Panc1 (cell line): ENCODE measurements at regions not wholly inside any gene's neighbourhood (a gene's known extent, or its start where the extent isn't known, plus 50 kb on each side); places are given as distances from the start of the nearest gene placed in this dataset.

Experiments
- POLR2AphosphoS5 ChIP-seq: IDR thresholded peaks from 2 replicates; pipeline ENCODE4 v1.6.1; 2012; ENCODE audit warnings: mild to moderate bottlenecking, low read depth, low read length, moderate library complexity
- SIN3A ChIP-seq: IDR thresholded peaks from 2 replicates; pipeline ENCODE4 v1.6.1; 2012; ENCODE audit warnings: low read depth, mild to moderate bottlenecking, low read length, moderate library complexity, borderline replicate concordance; ENCODE audit not compliant: insufficient read depth
- TF ChIP-seq, protein P1 (sequence below): fragments of 450-650 bp; IDR thresholded peaks from 2 replicates; pipeline ENCODE4 v1.5.1; 2017; ENCODE audit warnings: mild to moderate bottlenecking

DNA sequence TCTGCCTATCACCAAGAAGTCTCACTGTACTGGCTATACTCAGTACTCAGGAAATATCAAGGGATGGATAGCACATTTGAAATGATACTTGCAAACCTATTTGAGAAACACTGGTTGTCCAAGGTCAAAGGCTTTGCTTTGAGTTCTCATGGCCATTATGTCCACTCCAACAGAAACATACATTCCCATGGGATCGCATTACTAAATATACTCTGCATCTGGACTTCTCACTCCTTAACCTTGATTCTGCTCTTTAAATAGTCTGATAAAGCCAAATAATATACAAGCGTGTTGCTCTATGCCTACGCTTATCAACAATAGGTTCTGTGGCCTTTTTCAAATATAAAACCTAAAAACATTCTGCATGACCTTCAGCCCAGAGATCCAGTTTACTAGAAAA is 1054.8 kb downstream of the MRPL39 start:
- TF ChIP-seq, protein P1, sequence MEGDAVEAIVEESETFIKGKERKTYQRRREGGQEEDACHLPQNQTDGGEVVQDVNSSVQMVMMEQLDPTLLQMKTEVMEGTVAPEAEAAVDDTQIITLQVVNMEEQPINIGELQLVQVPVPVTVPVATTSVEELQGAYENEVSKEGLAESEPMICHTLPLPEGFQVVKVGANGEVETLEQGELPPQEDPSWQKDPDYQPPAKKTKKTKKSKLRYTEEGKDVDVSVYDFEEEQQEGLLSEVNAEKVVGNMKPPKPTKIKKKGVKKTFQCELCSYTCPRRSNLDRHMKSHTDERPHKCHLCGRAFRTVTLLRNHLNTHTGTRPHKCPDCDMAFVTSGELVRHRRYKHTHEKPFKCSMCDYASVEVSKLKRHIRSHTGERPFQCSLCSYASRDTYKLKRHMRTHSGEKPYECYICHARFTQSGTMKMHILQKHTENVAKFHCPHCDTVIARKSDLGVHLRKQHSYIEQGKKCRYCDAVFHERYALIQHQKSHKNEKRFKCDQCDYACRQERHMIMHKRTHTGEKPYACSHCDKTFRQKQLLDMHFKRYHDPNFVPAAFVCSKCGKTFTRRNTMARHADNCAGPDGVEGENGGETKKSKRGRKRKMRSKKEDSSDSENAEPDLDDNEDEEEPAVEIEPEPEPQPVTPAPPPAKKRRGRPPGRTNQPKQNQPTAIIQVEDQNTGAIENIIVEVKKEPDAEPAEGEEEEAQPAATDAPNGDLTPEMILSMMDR: no peak
- no peak for TF ChIP-seq POLR2AphosphoS5
- TF ChIP-seq SIN3A: no peak
